HepG2 (cell line): ENCODE measurements at regions not wholly inside any gene's neighbourhood (a gene's known extent, or its start where the extent isn't known, plus 50 kb on each side); places are given as distances from the start of the nearest gene placed in this dataset.

Source experiments
- ARNT2 ChIP-seq: sonication (generic); formaldehyde crosslinking; IDR thresholded peaks from 2 replicates; pipeline ENCODE4 v1.8.0; 2022; ENCODE audit warnings: mild to moderate bottlenecking, low read depth, missing genetic modification reagents, moderate library complexity
- BCL3 ChIP-seq: sonication (generic); formaldehyde crosslinking; IDR thresholded peaks from 2 replicates; pipeline ENCODE4 v1.5.1; 2020; ENCODE audit warnings: mild to moderate bottlenecking, missing genetic modification reagents, moderate library complexity
- CREM ChIP-seq, 2 experiments: sonication (generic) in 1 of 2; formaldehyde crosslinking in 1 of 2; IDR thresholded peaks; 2 replicates each; pipeline versions ENCODE4 v1.4.0 to v1.6.1; 2016 to 2020; ENCODE audit warnings: antibody characterized with exemption in 1 of 2, mild to moderate bottlenecking in 1 of 2, missing genetic modification reagents in 1 of 2
- EED ChIP-seq: sonication (generic); formaldehyde crosslinking; IDR thresholded peaks from 2 replicates; pipeline ENCODE4 v1.5.0; 2020; ENCODE audit warnings: mild to moderate bottlenecking, missing genetic modification reagents
- FOXA1 ChIP-seq, 2 experiments: fragments of 450-650 bp in 1 of 2; sonication (generic) in 1 of 2; formaldehyde crosslinking in 1 of 2; IDR thresholded peaks; 2 replicates each; pipeline versions ENCODE4 v1.4.0 to v1.6.1; 2016 to 2020; ENCODE audit warnings: missing genetic modification reagents in 1 of 2
- GATAD2A ChIP-seq: IDR thresholded peaks from 2 replicates; pipeline ENCODE4 v1.6.1; 2016
- GZF1 ChIP-seq: sonication (generic); formaldehyde crosslinking; IDR thresholded peaks from 2 replicates; pipeline ENCODE4 v1.5.1; 2020; ENCODE audit warnings: mild to moderate bottlenecking, missing genetic modification reagents
- HIC2 ChIP-seq: sonication (generic); formaldehyde crosslinking; IDR thresholded peaks from 2 replicates; pipeline ENCODE4 v1.9.0; 2022; ENCODE audit warnings: low read depth, missing genetic modification reagents
- JUNB ChIP-seq: sonication (generic); formaldehyde crosslinking; IDR thresholded peaks from 2 replicates; pipeline ENCODE4 v1.8.0; 2022; ENCODE audit warnings: missing genetic modification reagents, mild to moderate bottlenecking, borderline replicate concordance
- NFRKB ChIP-seq: fragments of 450-650 bp; IDR thresholded peaks from 2 replicates; pipeline ENCODE4 v1.6.1; 2017
- NRL ChIP-seq: sonication (generic); formaldehyde crosslinking; IDR thresholded peaks from 2 replicates; pipeline ENCODE4 v1.5.0; 2020; ENCODE audit warnings: missing genetic modification reagents, mild to moderate bottlenecking, moderate library complexity, borderline replicate concordance
- SMAD1 ChIP-seq: sonication (generic); formaldehyde crosslinking; IDR thresholded peaks from 2 replicates; pipeline ENCODE4 v1.4.0; 2020; ENCODE audit warnings: missing genetic modification reagents, low read depth, mild to moderate bottlenecking, borderline replicate concordance
- TCF12 ChIP-seq, 2 experiments: fragments of 450-650 bp in 1 of 2; sonication (generic) in 1 of 2; formaldehyde crosslinking in 1 of 2; IDR thresholded peaks; 2 replicates each; pipeline versions ENCODE4 v1.6.1 to v1.8.0; 2017 to 2022; ENCODE audit warnings: antibody characterized with exemption in 1 of 2, mild to moderate bottlenecking in 1 of 2, missing genetic modification reagents in 1 of 2, moderate library complexity in 1 of 2
- TP53 ChIP-seq: sonication (generic); formaldehyde crosslinking; conservative IDR thresholded peaks from 2 replicates; pipeline ENCODE4 v1.4.0; 2020; ENCODE audit warnings: missing genetic modification reagents
- ZBTB49 ChIP-seq: sonication (generic); formaldehyde crosslinking; IDR thresholded peaks from 2 replicates; pipeline ENCODE4 v1.4.0; 2020; ENCODE audit warnings: missing genetic modification reagents, borderline replicate concordance
- ZHX1 ChIP-seq: sonication (generic); formaldehyde crosslinking; IDR thresholded peaks from 2 replicates; pipeline ENCODE4 v1.8.1; 2022; ENCODE audit warnings: low read depth, mild to moderate bottlenecking, missing genetic modification reagents
- ZNF251 ChIP-seq: sonication (generic); formaldehyde crosslinking; IDR thresholded peaks from 2 replicates; pipeline ENCODE4 v1.9.0; 2021; ENCODE audit warnings: mild to moderate bottlenecking, missing genetic modification reagents
- ZNF326 ChIP-seq: sonication (generic); formaldehyde crosslinking; IDR thresholded peaks from 2 replicates; pipeline ENCODE4 v1.4.0; 2020; ENCODE audit warnings: missing genetic modification reagents, borderline replicate concordance
- ZNF597 ChIP-seq: sonication (generic); formaldehyde crosslinking; IDR thresholded peaks from 2 replicates; pipeline ENCODE4 v1.5.0; 2020; ENCODE audit warnings: missing genetic modification reagents
- ZNF747 ChIP-seq: sonication (generic); formaldehyde crosslinking; IDR thresholded peaks from 2 replicates; pipeline ENCODE4 v1.8.1; 2023; ENCODE audit warnings: missing genetic modification reagents, mild to moderate bottlenecking, borderline replicate concordance

DNA sequence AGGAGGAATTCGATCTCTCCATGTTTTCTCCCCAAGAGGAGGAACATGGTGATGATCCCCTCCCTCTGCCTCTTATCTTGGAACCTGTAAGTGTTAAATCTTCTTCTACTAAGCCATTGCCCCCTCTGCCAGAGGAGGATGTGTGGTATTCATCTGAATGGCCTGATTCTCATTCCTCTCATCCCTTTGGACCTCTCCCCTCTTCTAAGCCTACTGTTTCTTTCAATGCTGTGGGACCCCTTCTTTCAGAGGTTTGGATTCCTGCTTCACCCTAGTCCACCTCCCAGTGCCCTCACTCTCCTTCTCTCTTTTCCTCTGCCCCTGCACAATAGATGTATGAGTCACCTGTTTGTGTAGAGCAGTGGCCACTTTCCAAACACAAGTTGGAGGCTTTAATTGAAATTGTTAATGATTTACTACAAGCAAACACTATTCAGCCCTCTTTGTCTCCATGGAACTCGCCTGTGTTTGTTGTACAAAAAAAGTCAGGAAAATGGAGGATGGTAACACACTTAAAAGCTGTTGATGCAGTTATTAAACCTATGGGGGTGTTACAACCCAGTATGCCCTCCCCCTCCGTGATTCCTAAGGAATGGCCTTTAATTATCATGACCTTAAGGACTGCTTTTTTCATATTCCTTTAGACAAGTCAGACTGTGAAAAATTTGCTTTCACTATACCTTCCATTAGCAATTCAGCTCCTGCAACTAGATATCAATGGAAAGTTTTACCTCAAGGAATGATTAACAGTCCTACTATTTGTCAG is 192.1 kb upstream of the ALG10B start (continued):
- TF ChIP-seq HIC2 (CRISPR knock-in tag) = no peak
- no peak for TF ChIP-seq BCL3 (CRISPR knock-in tag)
- peak; percentile 89 for TF ChIP-seq JUNB (CRISPR knock-in tag)
- no peak for TF ChIP-seq NFRKB
- TF ChIP-seq TP53 (CRISPR knock-in tag) = no peak
- no peak for TF ChIP-seq FOXA1 (IDR thresholded peaks at IDR 0.05)
- 0 out of 2 replicates have a peak, but pooled peaks have one; percentile 44 for TF ChIP-seq FOXA1 (CRISPR knock-in tag; IDR thresholded peaks at IDR 0.05)
- no peak for TF ChIP-seq ZHX1 (CRISPR knock-in tag)
- TF ChIP-seq TCF12 (IDR thresholded peaks at IDR 0.05) = no peak
- TF ChIP-seq TCF12 (CRISPR knock-in tag; IDR thresholded peaks at IDR 0.05) = no peak
- TF ChIP-seq ZBTB49 = no peak
- no peak for TF ChIP-seq ZNF326 (CRISPR knock-in tag)
- TF ChIP-seq ARNT2 = no peak
- no peak for TF ChIP-seq ZNF597 (CRISPR knock-in tag)
- no peak for TF ChIP-seq ZNF251 (CRISPR knock-in tag)
- TF ChIP-seq SMAD1 (CRISPR knock-in tag) = no peak
- no peak for TF ChIP-seq EED (CRISPR knock-in tag)
- TF ChIP-seq NRL (CRISPR knock-in tag) = no peak
- no peak for TF ChIP-seq CREM (IDR thresholded peaks at IDR 0.05)
- no peak for TF ChIP-seq CREM (CRISPR knock-in tag; IDR thresholded peaks at IDR 0.05)
- peak; percentile 73 for TF ChIP-seq GATAD2A
- no peak for TF ChIP-seq ZNF747 (CRISPR knock-in tag)
- TF ChIP-seq GZF1 = no peak
